ENCODE measurements at regions not wholly inside any gene's neighbourhood (a gene's known extent, or its start where the extent isn't known, plus 50 kb on each side); places are given as distances from the start of the nearest gene placed in this dataset.

GRCh38 chr4:85061974-85062373, 95.5 kb upstream of the WDFY3 start:
- no peak overlapping the region for H3K27ac ChIP-seq
- intact Hi-C loops (cut with DNase I): no loop called here
- H3K9me3 ChIP-seq: no peaks in the 10 kb centered on the region
- no peaks in the 10 kb centered on the region for H3K36me3 ChIP-seq
- no peak for DNase-seq
- no peaks in the 10 kb centered on the region for H3K4me1 ChIP-seq
- H3K4me3 ChIP-seq: no peak overlapping the region
- no peak for TF ChIP-seq CTCF (IDR thresholded peaks at IDR 0.05)
- H3K27me3 ChIP-seq: no peaks in the 10 kb centered on the region
- H3K9ac ChIP-seq (ENCODE audit: low read depth in 2 of 2, low read length in 2 of 2): no peak overlapping the region

- no peaks in the 10 kb centered on the region for H3K36me3 ChIP-seq
- no peaks in the 10 kb centered on the region for H3K9me3 ChIP-seq
- no peak overlapping the region for H3K9ac ChIP-seq (ENCODE audit: low read depth in 2 of 2, low read length in 2 of 2)
- intact Hi-C loops (cut with DNase I): no loop called here
- no peaks in the 10 kb centered on the region for H3K4me1 ChIP-seq
- TF ChIP-seq CTCF (IDR thresholded peaks at IDR 0.05): no peak
- no peak for DNase-seq
- no peak overlapping the region for H3K4me3 ChIP-seq
- H3K27ac ChIP-seq: no peak overlapping the region
- H3K27me3 ChIP-seq: no peaks in the 10 kb centered on the region
Measured at GRCh38 chr4:85062466-85062865, 96.0 kb upstream of the WDFY3 start.

- intact Hi-C loops (cut with DNase I): no loop called here
- DNase-seq: no peak
- H3K9me3 ChIP-seq: no peaks in the 10 kb centered on the region
Measured at GRCh38 chr4:85067342-85067741, 100.9 kb upstream of the WDFY3 start.

GRCh38 chr4:85078016-85078415, 111.5 kb upstream of the WDFY3 start:
- Histone ChIP-seq H3K4me1 (no peaks in the 10 kb centered on the region), H3K27ac (no peak overlapping the region), H3K4me3 (no peak overlapping the region), H3K9me3 (no peaks in the 10 kb centered on the region), H3K36me3 (no peaks in the 10 kb centered on the region), H3K27me3 (no peaks in the 10 kb centered on the region), H3K9ac (ENCODE audit: low read depth in 2 of 2, low read length in 2 of 2) (no peak overlapping the region)
- intact Hi-C loops (cut with DNase I): no loop called here
- TF ChIP-seq CTCF (IDR thresholded peaks at IDR 0.05): no peak
- DNase-seq: no peak

More at GRCh38 chr4:85067342-85067741, 100.9 kb upstream of the WDFY3 start:
- Histone ChIP-seq H3K27me3 (no peaks in the 10 kb centered on the region), H3K4me3 (no peak overlapping the region), H3K9ac (ENCODE audit: low read depth in 2 of 2, low read length in 2 of 2) (no peak overlapping the region), H3K27ac (no peak overlapping the region), H3K4me1 (no peaks in the 10 kb centered on the region), H3K36me3 (no peaks in the 10 kb centered on the region)
- no peak for TF ChIP-seq CTCF (IDR thresholded peaks at IDR 0.05)

GRCh38 chr4:85081196-85081595, 114.7 kb upstream of the WDFY3 start:
- H3K4me1 ChIP-seq: no peaks in the 10 kb centered on the region
- H3K4me3 ChIP-seq: no peak overlapping the region
- no peaks in the 10 kb centered on the region for H3K27me3 ChIP-seq
- no peaks in the 10 kb centered on the region for H3K9me3 ChIP-seq
- H3K36me3 ChIP-seq: no peaks in the 10 kb centered on the region
- no peak for DNase-seq
- intact Hi-C loops (cut with DNase I): no loop called here
- no peak for TF ChIP-seq CTCF (IDR thresholded peaks at IDR 0.05)
- no peak overlapping the region for H3K27ac ChIP-seq
- H3K9ac ChIP-seq (ENCODE audit: low read depth in 2 of 2, low read length in 2 of 2): no peak overlapping the region

Measured in colonic mucosa (tissue), 4 donors.